H1 (cell line): ENCODE measurements at regions not wholly inside any gene's neighbourhood (a gene's known extent, or its start where the extent isn't known, plus 50 kb on each side); places are given as distances from the start of the nearest gene placed in this dataset.

Source experiments
- CTCF ChIA-PET: fragments of 300-600 bp; sonication (Branson Sonifier 250); formaldehyde crosslinking; loops from one replicate; lab custom pipeline; 2021; ENCODE audit not compliant: partially characterized antibody; lab: Charles Lee
- POLR2A ChIA-PET: fragments of 300-600 bp; sonication (Branson Sonifier 250); formaldehyde crosslinking; loops from one replicate; lab custom pipeline; 2021; ENCODE audit warnings: inconsistent platforms; ENCODE audit not compliant: partially characterized antibody; lab: Charles Lee
- DNase-seq, 2 experiments: peaks; one replicate each; pipeline versions ENCODE4 v3.0.0 to v3.0.0-alpha.2; 2010 to 2022; ENCODE audit warnings: low spot score in 2 of 2, low read depth in 1 of 2, mixed read lengths in 1 of 2
- FAIRE-seq: peaks from 2 replicates; lab custom pipeline; 2011; peaks lifted over from hg19 to GRCh38; lab: Jason Lieb, UNC
- H2AFZ ChIP-seq: 2 replicates; pipeline ENCODE4 v1.8.1; 2012; ENCODE audit warnings: low read length, inconsistent platforms
- H2AK5ac ChIP-seq: 2 replicates; pipeline ENCODE4 v1.6.1; 2013; ENCODE audit warnings: low read depth, low read length
- H2BK120ac ChIP-seq: replicated peaks from 2 replicates; pipeline ENCODE3; 2013; ENCODE audit warnings: low read depth, low read length, inconsistent platforms
- H2BK12ac ChIP-seq: 2 replicates; pipeline ENCODE4 v1.6.1; 2013; ENCODE audit warnings: low read depth, low read length
- H2BK15ac ChIP-seq: 2 replicates; pipeline ENCODE4 v1.6.1; 2013; ENCODE audit warnings: low read length
- H2BK20ac ChIP-seq: 2 replicates; pipeline ENCODE4 v1.6.1; 2013; ENCODE audit warnings: low read length
- H2BK5ac ChIP-seq: 2 replicates; pipeline ENCODE4 v1.6.1; 2013; ENCODE audit warnings: low read depth, low read length
- H3K14ac ChIP-seq: 2 replicates; pipeline ENCODE4 v1.6.1; 2013; ENCODE audit warnings: inconsistent platforms; ENCODE audit not compliant: insufficient read length
- H3K18ac ChIP-seq: 2 replicates; pipeline ENCODE4 v1.6.1; 2013; ENCODE audit warnings: low read length; ENCODE audit errors: extremely low read depth
- H3K23ac ChIP-seq: 2 replicates; pipeline ENCODE4 v1.6.1; 2013; ENCODE audit warnings: inconsistent platforms; ENCODE audit not compliant: insufficient read length
- H3K23me2 ChIP-seq: 2 replicates; pipeline ENCODE4 v1.6.1; 2013; ENCODE audit warnings: low read depth, low read length
- H3K27ac ChIP-seq: 2 replicates; pipeline ENCODE4 v1.6.1; 2011; ENCODE audit warnings: low read depth, low read length, inconsistent platforms
- H3K27me3 ChIP-seq, 4 experiments: replicated peaks in 1 of 4; 1 replicate in 1 of 4; 2 replicates in 3 of 4; pipeline versions ENCODE4 v1.6.1 to v1.8.1; 2011 to 2013; ENCODE audit warnings: low read length in 3 of 4, mild to moderate bottlenecking in 3 of 4, inconsistent platforms in 2 of 4, mixed read lengths in 2 of 4, moderate library complexity in 1 of 4; ENCODE audit not compliant: control insufficient read depth in 3 of 4, insufficient read depth in 3 of 4; ENCODE audit errors: extremely low read depth in 1 of 4
- H3K36me3 ChIP-seq, 4 experiments: 2 replicates each; pipeline versions ENCODE4 v1.6.1 to v1.8.1; 2011 to 2013; ENCODE audit warnings: mild to moderate bottlenecking in 4 of 4, low read length in 3 of 4, moderate library complexity in 2 of 4, control low read depth in 1 of 4, inconsistent platforms in 1 of 4; ENCODE audit not compliant: insufficient read depth in 4 of 4, control insufficient read depth in 2 of 4
- H3K4ac ChIP-seq: replicated peaks from 2 replicates; pipeline ENCODE3; 2013; ENCODE audit warnings: low read length, low read depth, mixed read lengths, inconsistent platforms; ENCODE audit not compliant: insufficient read length
- H3K4me1 ChIP-seq, 4 experiments: replicated peaks in 1 of 4; 1 replicate in 1 of 4; 2 replicates in 3 of 4; pipeline versions ENCODE4 v1.6.1 to v1.8.1; 2011 to 2013; ENCODE audit warnings: low read length in 3 of 4, inconsistent platforms in 2 of 4, mixed read lengths in 1 of 4; ENCODE audit not compliant: insufficient read depth in 4 of 4, control insufficient read depth in 3 of 4
- H3K4me2 ChIP-seq, 2 experiments: 2 replicates each; pipeline versions ENCODE4 v1.6.1 to v1.8.1; 2011 to 2013; ENCODE audit warnings: low read depth in 2 of 2, low read length in 2 of 2, control low read depth in 1 of 2, inconsistent platforms in 1 of 2, mild to moderate bottlenecking in 1 of 2; ENCODE audit not compliant: insufficient read depth in 1 of 2
- H3K4me3 ChIP-seq, 4 experiments: fragments of 200-600, 300-600 bp in 1 of 4; sonication (generic), shearing (Covaris generic), sonication (Bioruptor Twin) in 1 of 4; 2 replicates each; pipeline versions ENCODE4 v1.5.1 to v1.8.1; 2011 to 2016; ENCODE audit warnings: low read length in 4 of 4, low read depth in 3 of 4, control low read depth in 2 of 4, inconsistent platforms in 2 of 4, mild to moderate bottlenecking in 2 of 4, mixed read lengths in 1 of 4, moderate library complexity in 1 of 4; ENCODE audit not compliant: insufficient read depth in 2 of 4; ENCODE audit errors: extremely low read depth in 1 of 4
- H3K56ac ChIP-seq: replicated peaks from 2 replicates; pipeline ENCODE3; 2013; ENCODE audit warnings: low read depth, mild to moderate bottlenecking, mixed read lengths, low read length, inconsistent platforms; ENCODE audit not compliant: insufficient read length
- H3K79me1 ChIP-seq: 2 replicates; pipeline ENCODE4 v1.6.1; 2013; ENCODE audit warnings: low read depth, low read length, control low read depth
- H3K79me2 ChIP-seq, 2 experiments: 2 replicates each; pipeline versions ENCODE4 v1.6.1 to v1.8.1; 2012 to 2013; ENCODE audit warnings: low read length in 2 of 2, mild to moderate bottlenecking in 2 of 2, inconsistent platforms in 1 of 2; ENCODE audit not compliant: insufficient read depth in 2 of 2, control insufficient read depth in 1 of 2
- H3K9ac ChIP-seq, 4 experiments: replicated peaks in 1 of 4; 1 replicate in 1 of 4; 2 replicates in 3 of 4; pipeline versions ENCODE4 v1.6.1 to v1.8.1; 2011 to 2013; ENCODE audit warnings: low read depth in 3 of 4, low read length in 3 of 4, control low read depth in 2 of 4, mild to moderate bottlenecking in 2 of 4, moderate library complexity in 2 of 4, inconsistent platforms in 1 of 4; ENCODE audit errors: extremely low read depth in 1 of 4
- H3K9me3 ChIP-seq, 2 experiments: 2 replicates each; pipeline versions ENCODE4 v1.6.1 to v1.8.1; 2012 to 2013; ENCODE audit warnings: mild to moderate bottlenecking in 2 of 2, moderate library complexity in 2 of 2, control low read depth in 1 of 2, inconsistent platforms in 1 of 2, low read depth in 1 of 2, low read length in 1 of 2, mixed read lengths in 1 of 2; ENCODE audit not compliant: insufficient read depth in 2 of 2
- H4K20me1 ChIP-seq, 2 experiments: replicated peaks in 1 of 2; 2 replicates each; pipeline versions ENCODE3 to v1.8.1; 2011 to 2013; ENCODE audit warnings: inconsistent platforms in 2 of 2, low read length in 2 of 2, mild to moderate bottlenecking in 1 of 2; ENCODE audit not compliant: insufficient read depth in 2 of 2, control insufficient read depth in 1 of 2
- H4K5ac ChIP-seq: 2 replicates; pipeline ENCODE4 v1.6.1; 2013; ENCODE audit warnings: low read length, low read depth, mixed read lengths, inconsistent platforms; ENCODE audit not compliant: insufficient read length
- H4K8ac ChIP-seq: 2 replicates; pipeline ENCODE4 v1.8.0; 2013; ENCODE audit warnings: mild to moderate bottlenecking, moderate library complexity, low read length, inconsistent platforms; ENCODE audit not compliant: insufficient read depth; ENCODE audit errors: extremely low read depth
- H4K91ac ChIP-seq: replicated peaks from 2 replicates; pipeline ENCODE3; 2013; ENCODE audit warnings: low read length, mixed read lengths, inconsistent platforms; ENCODE audit not compliant: insufficient read length
- CHD2 ChIP-seq: IDR thresholded peaks from 2 replicates; pipeline ENCODE4 v1.6.1; 2012; ENCODE audit warnings: low read length, improper control_type of control experiment
- EGR1 ChIP-seq: IDR thresholded peaks from 2 replicates; pipeline ENCODE4 v1.6.1; 2011; ENCODE audit warnings: low read depth, low read length, borderline replicate concordance
- EP300 ChIP-seq, 2 experiments: IDR thresholded peaks; 1 replicate in 1 of 2; 2 replicates in 1 of 2; pipeline ENCODE4 v1.6.1; 2011 to 2012; ENCODE audit warnings: low read depth in 2 of 2, low read length in 2 of 2, mild to moderate bottlenecking in 2 of 2, borderline replicate concordance in 1 of 2, inconsistent platforms in 1 of 2, moderate library complexity in 1 of 2
- GTF2F1 ChIP-seq: IDR thresholded peaks from 2 replicates; pipeline ENCODE4 v1.6.1; 2012; ENCODE audit warnings: low read depth, low read length, improper control_type of control experiment, borderline replicate concordance
- PHF8 ChIP-seq: fragments of 200-600 bp; sonication (generic); conservative IDR thresholded peaks from 2 replicates; pipeline ENCODE4 v1.7.1; 2012; ENCODE audit warnings: low read depth, mild to moderate bottlenecking, inconsistent platforms, low read length, moderate library complexity
- RXRA ChIP-seq: IDR thresholded peaks from 2 replicates; pipeline ENCODE4 v1.6.1; 2011; ENCODE audit warnings: low read depth, mild to moderate bottlenecking, low read length, moderate library complexity; ENCODE audit not compliant: insufficient read depth
- SRF ChIP-seq: IDR thresholded peaks from 2 replicates; pipeline ENCODE4 v1.6.1; 2011; ENCODE audit warnings: mild to moderate bottlenecking, low read depth, low read length, moderate library complexity
- SUZ12 ChIP-seq: fragments of 200-600 bp; sonication (generic); IDR thresholded peaks from 2 replicates; pipeline ENCODE4 v1.6.1; 2012; ENCODE audit warnings: mild to moderate bottlenecking, inconsistent platforms, low read length, moderate library complexity, mixed read lengths
- whole genome bisulfite sequencing, 2 experiments: shearing (Covaris generic) in 1 of 2; methylation state at CpG; one replicate each; pipeline versions ENCODE4 v1.1.6 to v1.1.7; 2013 to 2015; ENCODE audit warnings: low lambda C conversion rate in 2 of 2, mixed read lengths in 2 of 2, inconsistent platforms in 1 of 2, low coverage in 1 of 2, missing lambda C conversion rate in 1 of 2; ENCODE audit not compliant: insufficient replicate concordance in 2 of 2, insufficient coverage in 1 of 2, insufficient read length in 1 of 2; ENCODE audit errors: extremely low coverage in 1 of 2, missing lambda C conversion rate in 1 of 2; 5-methylcytosine and 5-hydroxymethylcytosine counted together

- H2AFZ ChIP-seq = no peak overlapping the region
- H2BK12ac ChIP-seq = no peak overlapping the region
- H4K8ac ChIP-seq = no peak overlapping the region
- H3K27ac ChIP-seq = no peak overlapping the region
- H3K27me3 ChIP-seq = no peaks in the 10 kb centered on the region
- no peak overlapping the region for H3K23ac ChIP-seq
- H4K5ac ChIP-seq = no peak overlapping the region
- no peak overlapping the region for H3K4ac ChIP-seq
- H3K79me1 ChIP-seq = no peaks in the 10 kb centered on the region
- H3K18ac ChIP-seq = no peak overlapping the region
- H2AK5ac ChIP-seq = no peak overlapping the region
- no peak for TF ChIP-seq PHF8
- no peak for TF ChIP-seq SUZ12
- TF ChIP-seq GTF2F1 = no peak
- TF ChIP-seq RXRA = no peak
- no peak for TF ChIP-seq SRF
- TF ChIP-seq EGR1 = no peak
- no peak for TF ChIP-seq EP300 (IDR thresholded peaks at IDR 0.05; ENCODE audit: borderline replicate concordance in 1 of 2, low read depth in 2 of 2, low read length in 2 of 2)
- no peak for TF ChIP-seq CHD2
- H3K79me2 ChIP-seq = no peaks in the 10 kb centered on the region
- H3K4me2 ChIP-seq = no peak overlapping the region
- H3K14ac ChIP-seq = no peak overlapping the region
- no peaks in the 10 kb centered on the region for H3K4me1 ChIP-seq
- CTCF ChIA-PET = interaction anchor here (1.1 kb wide), 1 partner anchor 33 kb away, joined by 3 read pairs; no protein-coding TSS in a partner anchor
- FAIRE-seq (no peak), DNase-seq (no peak)
- H2BK5ac ChIP-seq = no peak overlapping the region
- no peak overlapping the region for H2BK20ac ChIP-seq
- H2BK15ac ChIP-seq = no peak overlapping the region
- H3K4me3 ChIP-seq = no peak overlapping the region
- no peaks in the 10 kb centered on the region for H3K9me3 ChIP-seq
- POLR2A ChIA-PET = no interaction called here
- H3K36me3 ChIP-seq = no peaks in the 10 kb centered on the region
- no peak overlapping the region for H3K56ac ChIP-seq
- 92% methylated on average over 4 of the region's 4 CpGs; no CpG with 5 or more reads in 1 of the 2 experiments for WGBS, 2 experiments
- H4K20me1 ChIP-seq = no peaks in the 10 kb centered on the region
- no peak overlapping the region for H2BK120ac ChIP-seq
- H3K9ac ChIP-seq = no peak overlapping the region
- 0 out of 2 replicates have a peak, but pooled peaks cover 1% of the 10 kb centered on the region for H3K23me2 ChIP-seq
- no peak overlapping the region for H4K91ac ChIP-seq
Measured at GRCh38 chr2:150392614-150393013, 94.9 kb downstream of the RND3 start.
